ENCODE measurements at regions not wholly inside any gene's neighbourhood (a gene's known extent, or its start where the extent isn't known, plus 50 kb on each side); places are given as distances from the start of the nearest gene placed in this dataset.

DNA sequence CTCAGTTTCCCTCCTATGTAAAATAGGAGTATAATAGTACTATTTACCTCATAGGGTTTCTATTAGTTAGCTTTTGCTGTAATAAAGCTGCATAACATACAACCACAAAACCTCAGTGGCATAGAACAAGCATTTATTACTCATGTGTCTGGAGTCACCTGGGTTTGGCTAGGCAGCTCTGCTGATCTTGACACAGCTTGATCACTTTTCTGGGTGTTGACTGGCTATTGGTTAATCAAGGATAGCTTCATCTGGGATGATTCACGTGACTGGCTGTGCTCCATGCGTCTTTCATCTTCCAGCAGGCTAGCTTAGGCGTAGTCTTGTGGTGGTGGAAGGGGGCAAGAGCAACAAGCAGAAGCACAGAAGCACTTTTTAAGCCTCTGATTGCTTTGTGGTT, 112.6 kb downstream of the SQOR start:
- H3K36me3 Mint-ChIP-seq (ENCODE audit: insufficient read depth in 1 of 3, low read depth in 3 of 3), result no peaks in the 10 kb centered on the region

More for the DNA sequence above, 112.6 kb downstream of the SQOR start:
- Histone ChIP-seq H2BK15ac (ENCODE audit: low read depth, low read length) (no peak overlapping the region), H2BK12ac (ENCODE audit: insufficient read length, low read depth, low read length) (no peak overlapping the region), H2BK5ac (ENCODE audit: insufficient read length, low read length) (no peak overlapping the region), H3K27ac (ENCODE audit: insufficient read length, low read depth, low read length) (no peak overlapping the region), H2AFZ (ENCODE audit: low read length) (no peak overlapping the region), H4K5ac (ENCODE audit: insufficient read length, low read depth, low read length) (no peak overlapping the region), H3K79me2 (ENCODE audit: insufficient read depth, low read length) (no peaks in the 10 kb centered on the region), H3K9me3 (ENCODE audit: control insufficient read depth, low read depth, low read length) (no peaks in the 10 kb centered on the region), H3T11ph (ENCODE audit: low read length) (no peak overlapping the region), H4K91ac (ENCODE audit: insufficient read length, low read depth, low read length) (no peak overlapping the region), H3K79me1 (ENCODE audit: insufficient read depth, low read depth, low read length, poor library complexity, severe bottlenecking) (no peaks in the 10 kb centered on the region), H2BK20ac (ENCODE audit: low read depth, low read length, poor library complexity, severe bottlenecking) (no peak overlapping the region), H3K18ac (ENCODE audit: insufficient read length, low read depth, low read length) (no peak overlapping the region), H3K56ac (ENCODE audit: insufficient read length, low read depth, low read length) (no peak overlapping the region), H3K4ac (ENCODE audit: low read depth, low read length) (no peak overlapping the region), H3K9ac (ENCODE audit: extremely low read depth, insufficient read length, low read length) (no peak overlapping the region), H4K20me1 (ENCODE audit: control insufficient read depth, insufficient read depth, insufficient read length) (no peaks in the 10 kb centered on the region), H4K8ac (replicated peaks; ENCODE audit: insufficient read length, low read depth, low read length) (no peak overlapping the region), H3K4me1 (ENCODE audit: insufficient read depth, low read length) (peaks cover 5% of the 10 kb centered on the region; the same call in 1 of the 2 replicates), H2AK5ac (ENCODE audit: insufficient read length, low read length) (no peak overlapping the region), H3K4me2 (ENCODE audit: insufficient read depth, insufficient read length, low read length) (no peak overlapping the region), H2BK120ac (ENCODE audit: low read depth, low read length, poor library complexity, severe bottlenecking) (no peak overlapping the region), H3K23ac (ENCODE audit: insufficient read length, low read depth, low read length) (no peak overlapping the region), H3K23me2 (ENCODE audit: insufficient read length, low read depth, low read length, poor library complexity, severe bottlenecking) (no peaks in the 10 kb centered on the region), H3K27me3 (ENCODE audit: insufficient read depth, low read length) (no peaks in the 10 kb centered on the region), H3K14ac (ENCODE audit: insufficient read depth, low read length) (no peak overlapping the region)
- no peak for DNase-seq
- no CpG with 5 or more reads among the region's 3 CpGs for WGBS (ENCODE audit: extremely low coverage, insufficient read length, low lambda C conversion rate)
- Mint-ChIP-seq H3K4me1 (peaks cover 11 to 20% of the 10 kb centered on the region in 2 experiments), H3K9me3 (no peaks in the 10 kb centered on the region), H3K4me3 (no peak overlapping the region), H3K27ac (no peak overlapping the region), H3K27me3 (ENCODE audit: low read depth) (no peaks in the 10 kb centered on the region; the same call in 1 of the 2 replicates)
- TF ChIP-seq, protein P1, sequence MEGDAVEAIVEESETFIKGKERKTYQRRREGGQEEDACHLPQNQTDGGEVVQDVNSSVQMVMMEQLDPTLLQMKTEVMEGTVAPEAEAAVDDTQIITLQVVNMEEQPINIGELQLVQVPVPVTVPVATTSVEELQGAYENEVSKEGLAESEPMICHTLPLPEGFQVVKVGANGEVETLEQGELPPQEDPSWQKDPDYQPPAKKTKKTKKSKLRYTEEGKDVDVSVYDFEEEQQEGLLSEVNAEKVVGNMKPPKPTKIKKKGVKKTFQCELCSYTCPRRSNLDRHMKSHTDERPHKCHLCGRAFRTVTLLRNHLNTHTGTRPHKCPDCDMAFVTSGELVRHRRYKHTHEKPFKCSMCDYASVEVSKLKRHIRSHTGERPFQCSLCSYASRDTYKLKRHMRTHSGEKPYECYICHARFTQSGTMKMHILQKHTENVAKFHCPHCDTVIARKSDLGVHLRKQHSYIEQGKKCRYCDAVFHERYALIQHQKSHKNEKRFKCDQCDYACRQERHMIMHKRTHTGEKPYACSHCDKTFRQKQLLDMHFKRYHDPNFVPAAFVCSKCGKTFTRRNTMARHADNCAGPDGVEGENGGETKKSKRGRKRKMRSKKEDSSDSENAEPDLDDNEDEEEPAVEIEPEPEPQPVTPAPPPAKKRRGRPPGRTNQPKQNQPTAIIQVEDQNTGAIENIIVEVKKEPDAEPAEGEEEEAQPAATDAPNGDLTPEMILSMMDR (conservative IDR thresholded peaks at IDR 0.05), result no peak

Measured in H9 (cell line).